ENCODE measurements at regions not wholly inside any gene's neighbourhood (a gene's known extent, or its start where the extent isn't known, plus 50 kb on each side); places are given as distances from the start of the nearest gene placed in this dataset.

DNA sequence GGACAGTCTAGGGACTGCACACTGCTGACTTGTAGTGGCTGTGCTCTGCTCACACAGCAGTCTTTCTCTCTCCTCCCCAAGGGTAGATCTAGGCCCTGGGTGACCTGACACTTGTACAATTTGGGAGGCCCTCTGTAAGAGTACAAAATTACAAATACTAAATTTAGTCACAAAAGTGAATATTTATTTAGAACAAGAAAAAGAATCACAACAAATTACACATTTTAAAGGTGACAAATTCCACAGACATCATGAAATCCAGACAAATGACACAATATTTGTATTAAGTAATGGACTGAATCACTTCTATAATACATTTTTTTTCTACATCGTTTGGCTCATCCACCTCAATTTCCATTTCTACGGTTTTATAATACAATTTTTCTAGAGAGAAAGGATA lies 496.4 kb downstream of the TXNL1 start:
- no peak for TF ChIP-seq POLR2A (IDR thresholded peaks at IDR 0.05)
- TF ChIP-seq, protein P1, sequence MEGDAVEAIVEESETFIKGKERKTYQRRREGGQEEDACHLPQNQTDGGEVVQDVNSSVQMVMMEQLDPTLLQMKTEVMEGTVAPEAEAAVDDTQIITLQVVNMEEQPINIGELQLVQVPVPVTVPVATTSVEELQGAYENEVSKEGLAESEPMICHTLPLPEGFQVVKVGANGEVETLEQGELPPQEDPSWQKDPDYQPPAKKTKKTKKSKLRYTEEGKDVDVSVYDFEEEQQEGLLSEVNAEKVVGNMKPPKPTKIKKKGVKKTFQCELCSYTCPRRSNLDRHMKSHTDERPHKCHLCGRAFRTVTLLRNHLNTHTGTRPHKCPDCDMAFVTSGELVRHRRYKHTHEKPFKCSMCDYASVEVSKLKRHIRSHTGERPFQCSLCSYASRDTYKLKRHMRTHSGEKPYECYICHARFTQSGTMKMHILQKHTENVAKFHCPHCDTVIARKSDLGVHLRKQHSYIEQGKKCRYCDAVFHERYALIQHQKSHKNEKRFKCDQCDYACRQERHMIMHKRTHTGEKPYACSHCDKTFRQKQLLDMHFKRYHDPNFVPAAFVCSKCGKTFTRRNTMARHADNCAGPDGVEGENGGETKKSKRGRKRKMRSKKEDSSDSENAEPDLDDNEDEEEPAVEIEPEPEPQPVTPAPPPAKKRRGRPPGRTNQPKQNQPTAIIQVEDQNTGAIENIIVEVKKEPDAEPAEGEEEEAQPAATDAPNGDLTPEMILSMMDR (IDR thresholded peaks at IDR 0.05 in 4 of 5, conservative IDR thresholded peaks at IDR 0.05 in 1 of 5) = no peak

Measured in gastrocnemius medialis (tissue), 4 donors.